GM19238 (cell line): ENCODE measurements at regions not wholly inside any gene's neighbourhood (a gene's known extent, or its start where the extent isn't known, plus 50 kb on each side); places are given as distances from the start of the nearest gene placed in this dataset.
"Not testable (repeated sequence)": the region's sequence is repeated elsewhere in the genome, so short reads cannot be mapped to it uniquely, and the experiment has no call there.

Experiments used
- DNase-seq: peaks from one replicate; pipeline ENCODE4 v3.0.0; 2011; ENCODE audit warnings: low spot score; ENCODE audit not compliant: insufficient read length

DNA sequence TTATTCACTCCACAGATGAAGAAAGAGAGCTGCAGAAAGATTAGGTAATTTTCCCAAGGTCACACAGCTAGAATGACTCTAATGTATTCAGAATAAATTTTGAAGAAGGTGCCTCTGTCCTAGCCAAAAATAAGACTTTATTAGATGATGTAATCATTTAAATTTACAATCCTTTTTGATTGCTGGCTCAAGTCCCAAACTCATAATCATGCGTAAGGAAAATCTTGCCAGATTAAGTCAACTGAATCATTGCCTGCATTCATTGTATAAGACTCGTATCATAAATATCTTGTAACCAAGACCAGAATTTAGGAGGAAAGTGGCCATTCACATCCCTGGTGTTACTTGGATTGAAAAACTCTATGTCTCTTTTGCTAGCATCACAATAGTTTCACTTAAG, 53.1 kb upstream of the STK39 start:
- DNase-seq: no peak

GRCh38 chr2:168304024-168304681, 56.8 kb upstream of the STK39 start:
- no peak for DNase-seq

DNA sequence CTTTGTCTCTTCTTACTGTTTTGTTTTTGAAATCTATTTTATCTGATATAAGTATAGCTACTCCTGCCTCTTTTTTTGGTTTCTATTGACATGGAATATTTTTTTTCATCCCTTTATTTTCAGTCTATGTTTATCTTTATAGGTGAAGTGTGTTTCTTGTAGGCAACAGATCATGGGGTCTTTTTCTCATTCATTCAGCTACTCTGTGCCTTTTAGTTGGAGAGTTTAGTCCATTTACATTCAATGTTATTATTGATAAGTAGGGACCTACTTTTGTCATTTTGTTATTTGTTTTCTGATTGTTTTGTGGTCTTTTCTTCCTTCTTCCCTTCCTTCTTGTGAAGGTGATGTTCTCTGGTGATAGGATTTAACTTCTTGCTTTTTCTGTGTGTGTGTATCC, 60.0 kb upstream of the STK39 start:
- no peak for DNase-seq

GRCh38 chr2:168310580-168310979, 63.2 kb upstream of the STK39 start:
- DNase-seq: no peak

- no peak for DNase-seq
Observed at GRCh38 chr2:168311261-168311910, 64.0 kb upstream of the STK39 start.

DNA sequence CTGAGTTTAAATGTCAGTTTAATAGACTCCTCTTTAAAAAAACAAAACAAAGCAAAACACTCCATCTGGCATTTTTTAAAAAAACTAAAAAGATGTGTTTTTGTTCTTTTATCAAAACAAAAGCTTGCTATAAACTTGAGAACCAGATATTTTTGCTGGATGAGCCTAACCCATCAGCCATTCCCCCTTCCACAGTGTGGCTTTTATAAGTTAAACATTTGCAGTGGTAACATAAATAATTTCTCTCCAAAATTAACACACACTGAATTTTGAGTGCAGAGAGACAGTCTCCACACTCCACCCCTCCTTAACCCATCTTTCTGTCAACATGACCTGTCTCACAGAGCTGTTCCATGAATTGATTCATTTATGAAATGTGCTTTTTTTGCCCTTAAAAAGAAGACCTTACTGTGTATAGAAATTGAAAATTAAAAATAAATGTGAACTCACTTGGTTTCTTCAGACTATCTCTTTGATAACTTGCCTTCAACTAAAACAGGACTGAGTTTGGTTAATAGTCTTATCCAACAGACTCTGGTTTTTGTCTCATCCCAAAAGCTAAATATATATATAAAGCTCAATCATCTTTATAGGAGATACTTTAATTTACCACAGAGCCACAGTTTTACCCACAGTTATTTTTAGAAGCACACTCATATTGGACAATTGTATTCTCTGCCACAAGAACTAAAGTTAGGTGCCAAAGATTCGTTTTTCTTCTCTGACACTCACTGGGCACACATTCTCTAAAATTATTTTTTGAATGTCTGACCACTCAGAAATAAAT, 64.8 kb upstream of the STK39 start:
- no peak for DNase-seq

DNA sequence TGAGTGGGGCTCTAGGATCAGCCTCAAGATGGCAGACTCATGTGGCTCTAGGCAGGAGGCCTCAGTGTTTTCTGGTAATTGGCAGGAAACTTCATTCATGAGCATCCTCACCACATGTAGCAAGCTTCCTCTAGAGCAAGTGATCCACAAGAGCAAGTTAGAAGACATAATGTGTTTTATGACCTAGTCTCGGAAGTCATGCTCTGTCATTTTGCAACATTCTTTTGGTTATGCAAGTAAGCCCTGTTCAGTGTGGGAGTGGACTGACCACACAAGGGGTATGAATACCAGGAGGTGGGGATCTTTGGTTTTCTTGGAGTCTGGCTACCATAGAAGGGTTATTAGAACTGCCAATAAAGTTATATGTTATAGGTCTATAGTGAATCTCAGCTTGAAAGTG, 66.8 kb upstream of the STK39 start:
- DNase-seq: no peak

DNA sequence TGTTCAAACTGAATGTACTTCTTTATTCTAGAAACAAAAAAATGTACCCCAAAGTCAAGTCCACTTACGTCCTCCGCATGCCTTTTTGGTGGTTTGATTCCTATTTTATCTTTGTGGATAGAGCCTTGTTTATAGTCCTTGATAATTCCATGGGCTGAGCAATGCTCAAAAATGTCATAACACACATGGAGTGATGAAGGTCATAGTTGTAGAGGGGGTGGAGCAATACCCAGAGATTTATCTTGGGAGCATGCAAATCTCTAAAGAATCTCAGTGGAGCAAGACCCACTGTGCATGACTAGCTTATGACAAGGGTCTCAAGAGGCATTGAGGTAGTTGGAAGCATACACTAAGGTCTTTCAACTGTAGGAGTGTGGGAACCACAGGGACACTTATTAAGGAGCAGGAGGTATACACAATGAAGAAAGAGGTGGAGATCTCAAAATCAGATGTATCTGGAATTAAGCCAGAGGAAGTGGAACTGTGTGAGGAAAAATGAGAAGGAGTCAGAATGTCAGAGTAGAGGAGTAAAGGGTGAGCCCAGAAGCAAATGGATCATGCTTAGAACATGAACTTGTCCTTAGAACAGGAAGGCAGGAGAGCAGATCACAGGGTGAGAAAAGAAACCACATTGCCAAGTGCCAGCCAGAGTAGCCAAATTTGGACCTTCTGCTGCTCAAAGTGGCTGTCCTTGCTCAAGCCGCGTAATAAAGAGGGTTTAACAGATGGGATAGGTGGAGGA, 68.1 kb upstream of the STK39 start:
- DNase-seq: no peak

DNA sequence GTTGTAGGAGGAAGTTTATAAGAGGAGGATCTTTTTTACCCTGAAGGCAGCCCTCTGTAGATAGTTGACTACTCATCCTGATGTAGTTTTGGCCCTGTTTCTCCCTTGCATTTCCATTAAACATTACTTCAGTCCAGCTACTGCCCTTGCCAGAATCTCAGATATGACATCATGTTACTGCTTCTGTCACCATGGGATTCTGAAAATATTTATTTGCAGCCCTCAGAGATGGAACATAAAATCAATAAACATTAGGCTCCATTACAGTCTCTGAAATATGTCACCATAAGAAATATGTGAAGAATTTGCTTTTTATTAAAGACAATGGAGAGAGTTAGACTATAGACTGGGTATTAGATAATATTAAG, 68.7 kb upstream of the STK39 start:
- no peak for DNase-seq

DNA sequence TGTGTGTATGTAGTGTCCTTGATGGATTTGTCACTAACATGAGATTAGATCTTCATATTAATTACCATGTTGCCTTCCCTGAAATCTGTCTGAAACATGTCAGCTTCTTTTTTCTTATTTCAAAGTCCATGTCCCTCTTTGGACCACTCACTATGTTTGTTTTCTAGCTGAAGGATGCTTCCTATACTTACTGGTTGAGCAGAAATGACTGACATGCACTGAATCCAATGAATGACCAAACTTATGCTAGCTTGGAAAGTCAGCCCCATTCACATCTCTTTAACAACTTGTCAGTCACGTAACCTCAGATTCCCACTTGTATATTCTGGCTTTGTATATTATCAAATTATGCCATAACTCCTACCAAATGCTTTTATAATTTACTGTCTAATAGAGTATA, 69.9 kb upstream of the STK39 start:
- DNase-seq: no peak

DNA sequence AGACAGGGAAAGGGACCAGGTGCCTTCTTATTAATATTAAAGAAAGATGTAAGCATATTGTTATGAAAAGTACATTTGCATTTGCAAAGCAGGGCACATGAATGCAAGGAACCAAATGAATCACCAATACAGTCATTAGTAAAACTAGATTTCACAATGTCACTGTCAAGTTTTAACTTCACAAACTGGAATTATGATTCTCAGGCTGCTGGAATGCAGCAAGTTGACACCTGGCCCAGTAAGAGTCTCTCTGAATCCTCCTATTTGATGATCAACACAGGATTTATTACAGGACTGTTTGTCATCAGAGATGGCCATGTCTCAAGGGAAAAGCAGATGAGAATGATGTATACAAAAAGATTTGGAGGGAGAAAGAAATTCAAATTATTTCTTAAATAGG, 72.9 kb upstream of the STK39 start:
- DNase-seq: no peak

- no peak for DNase-seq
Observed at GRCh38 chr2:168322325-168323007, 75.1 kb upstream of the STK39 start.

DNA sequence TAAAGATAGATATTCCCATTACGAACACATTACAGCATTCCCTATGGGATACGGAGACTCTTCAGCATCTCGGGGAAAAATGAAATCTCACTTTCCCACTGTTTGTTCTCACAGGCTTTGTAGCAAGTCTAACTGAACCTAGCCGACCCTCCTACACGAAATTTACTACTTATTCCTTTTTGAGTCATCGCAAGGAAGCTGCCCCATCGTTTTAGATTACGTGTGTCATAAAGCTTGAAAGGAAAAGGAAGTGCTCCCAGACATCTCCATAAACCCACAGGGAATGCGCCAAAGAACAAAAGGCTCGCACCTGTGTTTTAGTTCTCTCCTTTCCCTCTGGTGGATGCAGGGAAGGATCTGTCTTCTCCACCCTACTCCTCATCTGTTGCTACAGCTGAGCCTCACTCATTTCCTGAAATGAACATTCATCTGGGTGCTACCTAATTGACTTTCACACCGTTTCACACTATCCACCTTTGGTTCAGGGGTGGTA, 76.2 kb upstream of the STK39 start:
- no peak for DNase-seq

DNA sequence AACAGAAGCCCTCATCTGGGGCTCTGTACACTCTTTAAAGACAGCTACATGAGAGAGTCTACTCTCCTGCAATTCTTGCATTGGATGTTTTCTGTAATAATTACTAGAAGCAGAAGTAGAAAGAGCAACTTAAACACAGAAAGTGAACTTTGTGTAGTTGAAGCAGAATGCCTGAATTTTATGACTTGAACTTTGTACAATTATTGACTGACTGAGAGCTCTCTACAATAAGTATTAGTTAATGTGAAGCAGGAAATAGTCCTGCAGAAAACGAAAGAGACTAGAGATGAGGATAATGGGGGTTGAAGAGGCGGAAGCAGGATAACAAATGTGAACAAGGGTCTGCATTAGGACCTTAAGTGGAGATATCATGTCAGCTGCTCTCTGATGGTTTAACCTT, 79.2 kb upstream of the STK39 start:
- no peak for DNase-seq

- no peak for DNase-seq
Observed at GRCh38 chr2:168327328-168327727, 79.9 kb upstream of the STK39 start.

GRCh38 chr2:168328421-168328820, 81.0 kb upstream of the STK39 start:
- no peak for DNase-seq

GRCh38 chr2:168330624-168331423, 83.4 kb upstream of the STK39 start:
- DNase-seq: no peak

GRCh38 chr2:168335254-168335653, 87.9 kb upstream of the STK39 start:
- DNase-seq: not testable (repeated sequence)

- DNase-seq: no peak
Observed at GRCh38 chr2:168336786-168337388, 89.5 kb upstream of the STK39 start.

GRCh38 chr2:168338292-168338691, 90.9 kb upstream of the STK39 start:
- DNase-seq: no peak
